ENCODE measurements at regions not wholly inside any gene's neighbourhood (a gene's known extent, or its start where the extent isn't known, plus 50 kb on each side); places are given as distances from the start of the nearest gene placed in this dataset.
A peak's percentile ranks its signal among the peaks of the same experiment; 100 is the strongest.

GRCh38 chr7:42461537-42461936 lies 224.5 kb upstream of the GLI3 start:
- no peak for DNase-seq (ENCODE audit: low read depth in 4 of 4, low spot score in 2 of 4)

- DNase-seq (ENCODE audit: low read depth in 4 of 4, low spot score in 2 of 4), result no peak
Observed at GRCh38 chr7:42460933-42461332, 223.9 kb upstream of the GLI3 start.

DNA sequence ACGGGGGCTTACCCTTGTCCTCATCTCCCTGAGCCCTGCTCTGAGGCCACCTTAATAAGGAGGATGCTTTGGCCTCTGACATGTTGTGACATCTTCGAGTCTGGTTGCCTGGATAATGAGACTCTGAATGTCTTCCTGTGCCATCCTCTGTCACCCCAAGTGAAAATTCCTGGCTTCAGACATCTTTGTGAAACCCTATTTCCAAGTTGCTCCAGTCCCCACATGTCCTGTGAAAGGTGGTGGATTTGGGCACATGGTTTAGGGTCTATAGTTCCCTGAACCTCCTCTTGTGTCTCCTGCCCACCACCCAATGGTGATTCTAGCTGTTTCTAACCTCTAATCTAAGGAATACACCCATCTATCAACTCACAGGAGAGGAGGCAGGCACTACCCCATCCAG lies 223.1 kb upstream of the GLI3 start:
- DNase-seq (ENCODE audit: low read depth in 4 of 4, low spot score in 2 of 4), result no peak

- DNase-seq (ENCODE audit: low read depth in 4 of 4, low spot score in 2 of 4), result no peak
Observed at GRCh38 chr7:42457663-42458062, 220.7 kb upstream of the GLI3 start.

DNA sequence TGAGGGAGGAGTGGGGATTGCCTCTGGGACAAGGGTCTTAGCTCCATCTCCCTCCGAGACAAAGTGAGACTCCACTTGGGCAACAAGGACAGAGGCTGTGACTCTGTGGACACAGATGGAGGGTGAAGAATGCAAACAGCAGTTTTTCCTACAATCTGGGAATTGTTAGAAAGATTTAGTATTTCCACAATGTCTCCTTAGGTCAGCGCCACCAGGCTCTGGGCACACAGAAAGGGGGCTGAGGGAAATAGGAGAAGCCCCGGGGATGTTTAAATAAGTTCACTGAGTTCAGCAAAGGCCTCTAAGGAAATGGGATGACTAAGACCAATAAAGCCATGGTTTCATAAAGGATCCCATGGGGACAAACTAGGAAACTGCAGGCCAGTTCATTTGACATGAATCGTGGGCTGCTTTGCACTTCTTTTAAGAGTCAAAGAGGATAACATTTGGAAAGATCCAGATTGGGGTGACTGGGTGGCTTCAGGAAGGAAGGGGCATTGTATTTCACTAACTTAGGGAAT lies 219.8 kb upstream of the GLI3 start:
- DNase-seq (ENCODE audit: low read depth in 4 of 4, low spot score in 2 of 4), result no peak

DNA sequence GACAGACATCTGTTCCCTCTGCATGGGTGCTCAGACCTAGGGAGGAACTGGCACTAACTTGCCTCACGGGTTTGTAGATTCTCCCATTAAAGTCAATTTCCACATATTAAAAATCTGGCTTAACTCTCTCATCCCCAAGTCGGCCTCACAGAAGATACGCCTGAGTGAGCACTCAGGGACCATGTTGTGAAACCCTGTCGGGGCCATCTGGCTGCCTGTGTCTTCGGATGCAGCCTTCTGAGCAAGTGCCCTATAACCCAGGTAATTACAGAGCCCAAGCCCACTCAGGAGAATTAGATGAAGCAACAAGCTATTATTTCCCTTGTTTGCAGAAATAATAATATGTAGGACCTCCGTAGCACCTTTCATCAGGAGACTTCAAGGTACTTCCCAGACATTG lies 219.3 kb upstream of the GLI3 start:
- DNase-seq (ENCODE audit: low read depth in 4 of 4, low spot score in 2 of 4), result no peak

DNA sequence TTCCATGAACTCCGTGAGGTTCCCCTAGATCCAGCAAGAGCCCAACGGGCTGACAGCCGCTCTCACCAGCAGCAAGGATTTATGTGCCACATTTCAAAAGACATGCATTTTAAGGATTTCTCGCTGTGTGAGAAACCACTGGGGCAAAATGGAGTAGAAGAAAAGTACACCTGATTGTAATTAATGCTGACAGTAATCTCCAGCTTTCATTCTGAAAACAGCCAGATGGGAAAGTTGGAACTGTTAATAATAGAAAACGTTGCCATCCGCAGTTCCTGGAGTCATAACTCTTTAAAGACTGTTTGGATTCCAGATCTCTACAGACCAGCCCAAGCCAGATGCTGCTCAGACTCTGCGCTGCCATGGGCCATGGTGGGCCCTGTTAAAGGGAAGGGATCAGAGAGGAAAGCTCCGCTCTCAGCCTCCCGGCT lies 216.9 kb upstream of the GLI3 start:
- no peak for DNase-seq (ENCODE audit: low read depth in 4 of 4, low spot score in 2 of 4)

DNA sequence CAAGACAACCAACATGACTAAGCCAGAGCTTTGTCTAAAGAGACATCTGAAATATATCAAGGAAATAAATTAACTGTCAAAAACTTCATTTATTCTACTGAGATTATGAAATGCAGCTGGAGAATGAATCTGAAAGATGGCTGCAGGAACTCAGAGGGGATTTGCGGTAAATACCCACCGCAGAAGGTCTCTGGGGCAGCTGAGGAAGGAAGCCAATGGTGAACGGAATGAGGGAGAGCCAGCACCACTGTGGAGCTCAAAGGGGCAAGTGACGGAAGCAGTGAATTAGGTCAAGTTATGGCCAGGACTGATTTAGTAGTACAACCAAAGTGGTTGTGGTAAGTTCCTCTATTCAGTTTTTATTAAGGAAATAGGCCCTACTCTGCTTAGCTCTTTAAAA lies 215.3 kb upstream of the GLI3 start:
- DNase-seq (ENCODE audit: low read depth in 4 of 4, low spot score in 2 of 4), result no peak

DNA sequence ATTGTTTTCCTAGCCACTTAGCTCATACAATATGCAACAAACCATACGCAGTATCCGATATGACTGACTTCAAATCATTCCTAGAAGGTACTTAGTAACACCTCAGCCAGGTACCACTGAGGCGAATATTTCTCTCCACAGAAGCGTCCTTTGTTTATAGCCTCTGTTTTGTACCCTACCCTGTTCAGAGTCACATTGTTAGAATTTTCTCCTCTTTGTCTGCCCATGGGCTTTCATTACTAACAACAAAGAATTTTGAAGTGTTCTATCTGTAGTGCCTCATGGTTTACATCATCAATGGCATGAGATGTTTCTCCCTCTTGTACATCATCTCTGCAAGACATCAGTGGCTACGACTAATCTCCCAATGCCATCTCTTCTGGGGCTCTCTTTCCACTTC lies 212.4 kb upstream of the GLI3 start:
- DNase-seq (ENCODE audit: low read depth in 4 of 4, low spot score in 2 of 4), result no peak

DNA sequence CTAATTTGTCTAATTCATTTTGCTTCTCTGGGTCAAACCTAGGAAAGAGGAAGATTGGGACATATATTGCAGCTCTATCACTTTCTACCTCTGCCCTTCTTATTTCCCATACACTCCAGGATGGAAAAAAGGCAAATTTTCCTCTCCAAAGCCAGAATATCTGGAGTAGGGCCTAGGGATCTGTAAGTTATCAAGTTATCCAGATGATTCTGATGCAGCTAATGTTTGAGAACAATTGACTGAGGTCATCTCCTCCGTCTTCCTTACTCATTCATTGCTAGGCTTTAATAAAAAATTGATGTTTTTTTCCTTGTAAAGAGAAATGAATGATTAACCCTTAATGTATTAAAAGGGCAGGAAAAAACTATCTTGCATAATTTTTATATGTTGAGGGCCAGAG lies 211.9 kb upstream of the GLI3 start:
- DNase-seq (ENCODE audit: low read depth in 4 of 4, low spot score in 2 of 4), result no peak

GRCh38 chr7:42445691-42446090 lies 208.7 kb upstream of the GLI3 start:
- no peak for DNase-seq (ENCODE audit: low read depth in 4 of 4, low spot score in 2 of 4)

DNA sequence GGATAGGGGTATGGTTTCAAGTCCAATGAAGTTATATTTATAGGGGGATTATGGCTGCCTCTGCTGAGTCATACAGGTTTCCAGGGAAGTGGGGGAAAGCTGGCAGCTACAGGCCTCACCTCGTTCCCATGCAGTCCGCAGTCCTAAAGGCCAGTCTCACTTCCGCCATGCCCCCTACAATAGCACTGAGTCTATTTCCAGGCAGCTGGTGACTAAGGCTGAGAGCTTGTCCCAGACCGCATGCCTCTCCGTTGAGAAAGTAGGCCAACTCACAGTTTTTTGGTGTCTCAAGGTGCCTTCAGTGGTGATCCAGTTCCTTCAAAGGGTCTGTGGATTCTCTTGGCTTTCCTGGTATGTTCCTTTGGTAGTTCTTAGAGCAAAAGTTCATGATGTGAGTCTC lies 203.9 kb upstream of the GLI3 start:
- DNase-seq (ENCODE audit: low read depth in 4 of 4, low spot score in 2 of 4), result no peak

DNA sequence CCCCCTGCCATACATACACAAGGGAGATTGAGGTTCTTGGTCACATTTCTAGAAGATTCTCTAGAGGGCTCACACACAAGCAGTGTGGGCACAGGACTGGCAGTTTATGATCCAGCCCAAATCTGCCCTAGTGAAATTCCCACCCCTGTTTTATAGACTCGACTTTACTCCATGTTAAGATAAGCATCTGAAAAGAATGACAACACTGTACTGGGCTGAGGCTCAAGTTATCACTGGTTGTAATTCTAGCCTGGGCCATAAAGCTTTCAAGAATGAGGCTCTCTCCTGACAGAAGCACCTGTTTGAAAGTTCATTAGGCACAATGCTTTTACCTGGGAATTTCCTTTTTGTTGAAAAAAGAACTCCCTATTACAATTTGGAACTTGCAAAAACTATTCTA lies 195.6 kb upstream of the GLI3 start:
- peak in 2 of 4 donors; percentile 29 to 37 for DNase-seq (ENCODE audit: low read depth in 4 of 4, low spot score in 2 of 4)

DNA sequence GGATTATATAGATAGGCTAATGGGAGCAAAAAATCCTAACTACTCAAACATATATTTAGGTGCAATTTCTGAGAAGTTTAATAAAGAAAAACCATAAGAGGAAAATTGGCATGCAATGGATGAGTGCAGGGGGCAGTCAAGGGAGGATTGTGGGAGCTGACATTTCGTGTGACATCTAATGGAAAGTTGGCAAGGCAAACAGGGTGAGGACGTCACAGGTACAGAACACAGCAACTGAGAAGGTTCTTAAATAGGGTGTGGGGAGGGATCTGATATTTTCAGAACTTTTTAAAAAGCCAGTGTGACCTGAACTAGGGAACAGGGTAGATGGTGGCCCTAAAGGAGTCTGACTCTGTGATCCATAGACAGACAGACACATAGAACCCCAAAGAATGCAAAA lies 194.9 kb upstream of the GLI3 start:
- no peak for DNase-seq (ENCODE audit: low read depth in 4 of 4, low spot score in 2 of 4)

GRCh38 chr7:42429339-42429738 lies 192.3 kb upstream of the GLI3 start:
- DNase-seq (ENCODE audit: low read depth in 4 of 4, low spot score in 2 of 4), result no peak

DNA sequence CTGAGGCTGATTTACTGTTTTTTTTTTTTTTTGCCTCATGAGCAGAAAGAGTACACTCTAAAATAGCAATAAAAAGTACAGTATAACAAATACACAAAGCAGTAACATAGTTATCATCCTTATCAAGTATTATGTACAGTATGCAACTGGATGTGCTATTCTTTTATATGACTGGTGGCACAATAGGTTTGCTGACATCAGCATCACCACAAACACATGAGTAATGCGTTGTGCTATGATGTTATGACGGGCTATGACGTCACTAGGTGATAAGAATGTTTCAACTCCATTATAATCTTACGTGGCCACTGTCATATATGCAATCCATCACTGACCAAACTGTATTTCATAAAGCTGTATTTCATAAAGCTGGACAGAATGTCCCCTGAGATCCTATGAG lies 189.2 kb upstream of the GLI3 start:
- no peak for DNase-seq (ENCODE audit: low read depth in 4 of 4, low spot score in 2 of 4)

DNA sequence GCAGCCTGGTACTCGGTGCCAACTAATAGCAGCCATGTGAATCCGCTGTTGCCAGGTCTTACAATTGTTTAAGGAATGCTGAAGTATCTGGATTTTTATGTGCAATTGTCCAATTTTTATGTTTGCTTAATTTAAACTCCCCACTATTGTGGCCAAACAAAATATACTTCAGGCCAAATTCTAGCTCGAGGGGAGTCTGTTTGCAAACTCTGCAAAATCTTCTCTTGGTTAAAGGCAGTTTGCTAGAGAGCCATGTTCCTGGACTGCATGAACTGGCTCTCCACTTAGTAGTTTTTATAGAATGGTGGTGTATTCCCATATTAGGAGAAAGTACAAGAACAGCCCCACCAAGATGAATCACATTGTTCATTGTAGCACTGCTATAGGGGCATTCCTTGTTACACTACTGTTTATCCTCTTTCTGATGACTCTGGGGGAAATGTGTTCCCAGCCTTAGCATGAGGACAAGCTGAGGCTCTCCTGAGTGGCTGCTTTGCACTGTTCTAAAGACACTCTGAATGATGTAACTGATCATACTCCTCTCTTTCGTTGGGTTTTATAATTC lies 178.0 kb upstream of the GLI3 start:
- DNase-seq (ENCODE audit: low read depth in 4 of 4, low spot score in 2 of 4), result peak in 1 of 4 donors; percentile 49

DNA sequence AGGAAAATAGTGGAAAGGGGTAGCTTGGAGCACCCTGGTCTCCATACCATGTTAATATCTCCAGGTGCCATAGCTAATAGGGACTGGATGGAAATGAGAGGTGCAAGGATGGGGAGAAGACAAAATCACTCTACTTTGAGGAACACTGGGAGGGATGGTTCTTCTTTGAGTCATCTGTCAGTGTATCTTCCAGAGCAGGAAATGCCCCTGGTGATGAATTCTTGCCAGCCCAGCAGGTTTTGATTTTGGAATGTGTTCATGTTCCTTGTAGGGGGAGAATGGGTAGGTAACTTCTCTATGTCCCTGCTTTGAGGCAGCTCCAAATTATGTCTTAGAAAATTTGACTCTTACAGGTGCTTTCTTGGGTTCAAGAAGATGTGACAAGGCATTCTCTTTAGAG lies 177.0 kb upstream of the GLI3 start:
- no peak for DNase-seq (ENCODE audit: low read depth in 4 of 4, low spot score in 2 of 4)

- DNase-seq (ENCODE audit: low read depth in 4 of 4, low spot score in 2 of 4), result no peak
Observed at GRCh38 chr7:42409296-42409695, 172.3 kb upstream of the GLI3 start.

DNA sequence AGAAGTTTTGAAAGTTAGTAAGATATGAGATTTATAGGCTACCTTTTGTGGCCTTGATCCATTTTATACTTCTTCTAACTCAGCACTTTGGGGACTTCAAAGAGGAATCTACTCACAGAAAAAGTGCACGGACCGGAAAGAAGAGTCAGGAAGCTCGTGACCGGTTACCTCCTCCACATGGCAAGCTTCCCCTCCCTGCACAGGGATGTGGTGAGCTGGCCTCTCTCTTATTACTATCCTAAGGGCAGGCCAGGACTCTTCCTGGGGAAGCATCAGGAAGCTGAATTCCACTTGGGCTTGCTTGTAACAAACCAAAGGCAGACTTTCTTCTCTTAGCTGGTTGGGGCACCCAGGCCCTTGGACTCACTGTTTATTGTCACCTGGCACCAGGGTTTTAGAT lies 170.8 kb upstream of the GLI3 start:
- no peak for DNase-seq (ENCODE audit: low read depth in 4 of 4, low spot score in 2 of 4)

- DNase-seq (ENCODE audit: low read depth in 4 of 4, low spot score in 2 of 4), result no peak
Observed at GRCh38 chr7:42407021-42407710, 170.2 kb upstream of the GLI3 start.

DNA sequence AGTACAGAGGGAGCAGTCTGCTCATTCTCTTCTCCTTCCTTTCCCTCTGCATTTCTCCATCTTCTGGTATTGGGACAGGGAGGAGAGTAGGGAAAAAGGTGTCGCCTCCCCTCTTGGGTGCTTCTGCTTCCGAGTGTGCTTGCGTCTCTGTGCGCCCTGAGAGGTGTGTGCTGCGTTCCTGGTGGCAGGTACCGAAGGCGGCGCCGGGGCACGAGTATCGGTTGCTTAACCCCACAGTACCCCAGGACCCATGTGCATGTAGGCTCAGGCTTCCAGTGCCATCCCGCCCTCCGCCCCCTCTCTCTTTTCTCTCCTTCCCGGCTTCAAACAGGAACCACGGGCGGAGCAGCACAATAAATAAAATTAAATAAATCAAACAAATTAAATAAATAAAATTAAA lies 169.3 kb upstream of the GLI3 start:
- DNase-seq (ENCODE audit: low read depth in 4 of 4, low spot score in 2 of 4), result no peak

DNA sequence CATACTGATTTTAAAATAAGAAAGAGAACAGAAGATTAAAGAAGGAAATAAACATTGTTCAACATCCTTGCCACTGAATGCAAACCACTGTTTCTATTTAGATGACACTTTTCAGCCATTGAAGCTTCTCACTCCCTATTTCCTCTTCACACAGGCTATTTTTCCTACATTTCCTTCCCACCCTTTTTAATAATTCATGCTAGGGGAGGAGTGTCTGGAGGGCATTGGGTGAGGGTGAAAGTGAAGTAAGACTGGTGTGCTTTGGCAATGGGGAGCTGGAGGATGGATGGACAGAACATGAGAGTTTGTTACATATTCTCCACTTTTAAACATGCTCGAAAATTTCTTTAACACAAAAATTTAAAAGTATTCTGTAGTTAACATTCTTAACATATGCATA lies 168.8 kb upstream of the GLI3 start:
- DNase-seq (ENCODE audit: low read depth in 4 of 4, low spot score in 2 of 4), result no peak

Measured in left renal cortex interstitium (tissue), 4 donors.